Lower lobe of right lung (tissue), 2 donors: ENCODE measurements at regions not wholly inside any gene's neighbourhood (a gene's known extent, or its start where the extent isn't known, plus 50 kb on each side); places are given as distances from the start of the nearest gene placed in this dataset.

Experiments used
- ATAC-seq, 2 donors: fragments of 200-7000 bp; cut with Tn5 transposase; one replicate each; pipeline ENCODE4 v1.9.1; 2020 to 2022; ENCODE audit warnings: mild to moderate bottlenecking in 2 of 2, moderate library complexity in 2 of 2
- DNase-seq: peaks from one replicate; pipeline ENCODE4 v3.0.0-alpha.2; 2020
- H3K27ac ChIP-seq: fragments of 200-600 bp; one replicate; pipeline ENCODE4 v1.8.0; 2022
- H3K27me3 ChIP-seq: fragments of 200-600 bp; one replicate; pipeline ENCODE4 v1.8.0; 2022; ENCODE audit warnings: low read depth
- H3K36me3 ChIP-seq: fragments of 200-600 bp; one replicate; pipeline ENCODE4 v1.8.0; 2022; ENCODE audit warnings: mild to moderate bottlenecking
- H3K4me1 ChIP-seq: fragments of 200-600 bp; one replicate; pipeline ENCODE4 v1.8.0; 2022
- H3K4me3 ChIP-seq: fragments of 200-600 bp; one replicate; pipeline ENCODE4 v1.8.0; 2022; ENCODE audit warnings: mild to moderate bottlenecking
- H3K9me3 ChIP-seq: fragments of 200-600 bp; one replicate; pipeline ENCODE4 v1.8.0; 2022
- intact Hi-C: fragments of 100-400 bp; cut with DNase I; formaldehyde crosslinking; loops from one replicate; pipeline ENCODE4 v1.11.0; 2022
- TF ChIP-seq, protein P1 (sequence below): fragments of 200-600 bp; IDR thresholded peaks from one replicate; pipeline ENCODE4 v1.8.0; 2022; ENCODE audit warnings: antibody characterized with exemption, mild to moderate bottlenecking
- donor health status: DM: no; HTN: yes; CAD: no; lungs with severe emphysema.

DNA sequence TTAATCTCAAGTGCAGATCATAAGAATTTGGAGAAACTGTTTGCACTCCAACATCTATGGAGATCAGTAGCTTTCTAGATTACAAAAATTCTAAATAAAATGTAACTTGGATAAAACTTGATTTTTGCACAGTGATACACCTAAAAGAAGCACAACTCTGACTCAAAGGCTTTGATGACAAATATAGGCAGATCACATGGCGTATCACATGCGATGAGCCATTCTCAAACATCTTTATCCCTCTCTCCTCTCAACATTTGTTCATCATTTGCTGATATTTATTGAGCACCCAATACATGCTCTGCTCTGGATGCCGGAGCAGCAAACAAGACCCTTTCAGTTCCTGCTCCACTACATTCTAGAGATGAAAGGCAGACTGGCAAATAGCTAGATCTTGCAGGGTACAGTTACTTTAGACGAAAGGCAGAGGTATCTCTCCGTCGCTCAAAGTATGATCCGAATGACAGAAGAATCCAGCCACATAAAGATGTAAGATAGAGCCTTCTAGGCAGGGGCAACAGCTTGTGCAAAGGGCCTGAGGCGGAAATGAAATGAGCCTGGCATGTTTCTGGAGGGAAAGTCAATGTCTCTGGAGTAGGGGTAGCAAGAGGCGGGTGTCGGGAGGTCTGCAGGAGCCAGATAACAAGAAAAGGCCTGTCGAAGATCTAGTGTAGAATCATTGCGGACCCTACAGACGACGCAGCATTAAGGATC is 145.8 kb upstream of the ERRFI1 start:
- TF ChIP-seq, protein P1, sequence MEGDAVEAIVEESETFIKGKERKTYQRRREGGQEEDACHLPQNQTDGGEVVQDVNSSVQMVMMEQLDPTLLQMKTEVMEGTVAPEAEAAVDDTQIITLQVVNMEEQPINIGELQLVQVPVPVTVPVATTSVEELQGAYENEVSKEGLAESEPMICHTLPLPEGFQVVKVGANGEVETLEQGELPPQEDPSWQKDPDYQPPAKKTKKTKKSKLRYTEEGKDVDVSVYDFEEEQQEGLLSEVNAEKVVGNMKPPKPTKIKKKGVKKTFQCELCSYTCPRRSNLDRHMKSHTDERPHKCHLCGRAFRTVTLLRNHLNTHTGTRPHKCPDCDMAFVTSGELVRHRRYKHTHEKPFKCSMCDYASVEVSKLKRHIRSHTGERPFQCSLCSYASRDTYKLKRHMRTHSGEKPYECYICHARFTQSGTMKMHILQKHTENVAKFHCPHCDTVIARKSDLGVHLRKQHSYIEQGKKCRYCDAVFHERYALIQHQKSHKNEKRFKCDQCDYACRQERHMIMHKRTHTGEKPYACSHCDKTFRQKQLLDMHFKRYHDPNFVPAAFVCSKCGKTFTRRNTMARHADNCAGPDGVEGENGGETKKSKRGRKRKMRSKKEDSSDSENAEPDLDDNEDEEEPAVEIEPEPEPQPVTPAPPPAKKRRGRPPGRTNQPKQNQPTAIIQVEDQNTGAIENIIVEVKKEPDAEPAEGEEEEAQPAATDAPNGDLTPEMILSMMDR: no peak
- no peak for DNase-seq
- ATAC-seq: no peak
- Histone ChIP-seq H3K27me3 (no peaks in the 10 kb centered on the region), H3K4me3 (no peak overlapping the region), H3K27ac (no peak overlapping the region), H3K9me3 (no peaks in the 10 kb centered on the region), H3K36me3 (no peaks in the 10 kb centered on the region), H3K4me1 (peaks cover 29% of the 10 kb centered on the region)
- intact Hi-C loops: no loop called here

DNA sequence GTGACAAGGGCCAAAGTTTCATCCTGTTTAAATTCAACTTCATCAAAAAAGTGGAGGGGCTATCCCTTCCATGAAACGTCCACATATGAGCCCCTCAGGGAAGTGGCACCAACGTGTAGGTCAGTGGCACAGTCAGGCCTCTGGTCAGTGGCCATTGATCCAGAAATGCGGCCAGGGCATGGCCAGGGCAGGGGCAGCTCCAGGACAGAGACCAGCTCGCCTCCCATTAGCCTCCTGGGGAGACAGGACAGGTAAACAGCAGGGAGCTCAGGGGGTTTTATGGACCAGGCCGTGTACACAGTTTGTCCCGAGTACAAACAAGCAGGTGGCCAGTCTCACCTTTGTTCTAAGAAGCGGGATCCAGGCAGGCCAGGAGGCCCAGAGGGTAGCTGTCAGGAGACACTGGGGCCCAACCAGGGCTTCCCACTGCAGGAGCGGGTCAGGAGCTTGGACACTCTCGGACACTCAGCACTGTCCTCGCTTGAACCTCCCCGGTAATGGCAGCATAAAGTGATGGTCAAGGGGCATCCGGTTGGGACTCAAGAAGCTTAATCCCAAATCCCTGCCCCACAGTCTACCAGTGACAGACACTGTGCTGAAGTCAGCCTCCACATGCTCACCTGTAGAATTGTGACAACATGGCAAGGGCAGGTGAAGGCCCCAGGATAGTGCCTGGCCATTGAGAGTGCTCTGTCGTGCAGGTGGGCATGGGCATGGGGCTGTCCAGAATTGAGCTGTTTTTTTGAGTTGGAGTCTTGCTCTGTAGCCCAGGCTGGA is 144.1 kb upstream of the ERRFI1 start:
- ATAC-seq: peak in 1 of 2 donors; percentile 3
- no peaks in the 10 kb centered on the region for H3K9me3 ChIP-seq
- no peaks in the 10 kb centered on the region for H3K36me3 ChIP-seq
- H3K27ac ChIP-seq: peak overlapping the region; percentile 59
- intact Hi-C loops: no loop called here
- H3K4me3 ChIP-seq: no peak overlapping the region
- DNase-seq: no peak
- peaks cover 29% of the 10 kb centered on the region for H3K4me1 ChIP-seq
- TF ChIP-seq, protein P1: no peak
- H3K27me3 ChIP-seq: no peaks in the 10 kb centered on the region

DNA sequence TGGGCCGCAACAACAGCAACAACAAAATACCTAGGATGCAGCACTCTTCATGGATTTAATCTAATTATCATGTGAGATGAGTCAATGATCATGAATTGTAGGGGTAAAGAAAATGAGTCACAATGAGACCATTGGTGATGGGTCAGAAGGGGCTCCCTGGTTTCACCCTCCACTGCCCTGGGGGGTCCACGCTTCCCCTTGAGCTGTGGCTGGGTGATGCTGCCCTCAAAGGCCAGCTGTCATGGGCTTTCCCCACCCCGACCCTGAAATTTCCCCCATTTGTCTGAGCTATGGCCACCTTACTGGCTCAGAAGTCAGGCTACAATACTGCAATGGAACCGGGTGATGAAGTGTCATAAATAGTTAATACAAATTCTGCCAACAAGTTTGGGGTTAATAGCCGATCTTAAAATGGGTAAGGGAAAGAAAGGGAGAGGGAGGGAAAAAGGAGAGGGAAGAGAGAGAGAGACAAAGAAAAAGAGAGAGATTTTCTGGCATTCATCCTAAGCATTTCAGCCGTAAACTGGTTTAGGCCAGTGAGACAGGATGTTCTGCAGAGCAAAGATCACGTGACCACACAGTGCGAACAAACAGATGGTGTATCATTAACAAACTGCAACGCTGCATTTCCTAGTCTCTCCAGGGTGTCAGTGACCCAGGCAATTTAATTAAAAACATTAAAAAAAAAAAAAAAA is 143.4 kb upstream of the ERRFI1 start:
- Histone ChIP-seq H3K27me3 (no peaks in the 10 kb centered on the region), H3K36me3 (no peaks in the 10 kb centered on the region), H3K4me3 (no peak overlapping the region), H3K27ac (peak overlapping the region; percentile 59), H3K9me3 (no peaks in the 10 kb centered on the region), H3K4me1 (peaks cover 24% of the 10 kb centered on the region)
- TF ChIP-seq, protein P1: no peak
- intact Hi-C loops: no loop called here
- ATAC-seq (peak; percentile 73 to 81), DNase-seq (no peak)

DNA sequence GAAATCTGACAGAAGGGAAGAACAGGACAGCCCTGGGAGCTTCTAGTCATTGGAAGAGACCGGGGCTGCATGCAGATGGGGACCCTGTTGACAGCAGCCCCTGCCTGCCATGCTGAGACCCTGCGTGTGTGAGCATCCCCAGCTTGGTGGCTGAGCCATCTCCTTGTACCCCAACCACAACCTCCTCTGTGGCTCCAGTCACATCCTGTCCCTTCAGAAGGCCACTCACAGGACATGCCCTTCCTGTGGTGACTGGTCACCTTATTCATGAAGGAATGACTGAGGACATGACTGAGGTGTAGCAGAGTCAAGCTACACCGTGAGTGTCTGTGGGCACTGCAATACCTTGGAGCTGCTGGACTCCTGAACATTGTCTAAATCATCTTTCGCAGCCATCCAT is 141.8 kb upstream of the ERRFI1 start:
- Histone ChIP-seq H3K4me1 (peaks cover 19% of the 10 kb centered on the region), H3K36me3 (no peaks in the 10 kb centered on the region), H3K4me3 (no peak overlapping the region), H3K27ac (no peak overlapping the region), H3K27me3 (no peaks in the 10 kb centered on the region), H3K9me3 (no peaks in the 10 kb centered on the region)
- intact Hi-C loops: no loop called here
- ATAC-seq: no peak
- DNase-seq: no peak
- TF ChIP-seq, protein P1: no peak

DNA sequence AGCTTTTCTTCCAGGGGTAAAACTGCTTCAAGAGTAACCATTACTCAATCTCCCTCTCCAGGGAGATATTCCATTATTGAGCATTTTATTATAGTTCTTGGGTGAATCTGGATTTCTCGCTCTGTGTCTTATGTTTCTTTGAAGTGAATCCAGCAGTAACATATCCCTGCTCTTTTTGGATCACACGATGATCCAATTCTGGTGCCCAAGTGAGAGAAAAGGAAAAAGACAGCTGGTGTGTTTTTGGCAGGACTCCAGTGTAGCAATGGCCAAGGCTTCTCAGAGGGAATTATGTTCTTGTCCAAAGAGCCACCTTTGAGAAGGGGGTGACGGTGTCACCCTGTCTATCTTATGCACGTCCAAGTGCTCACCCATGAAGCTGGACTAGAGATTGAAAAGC is 140.3 kb upstream of the ERRFI1 start:
- Histone ChIP-seq H3K27me3 (no peaks in the 10 kb centered on the region), H3K36me3 (no peaks in the 10 kb centered on the region), H3K27ac (no peak overlapping the region), H3K9me3 (no peaks in the 10 kb centered on the region), H3K4me1 (peaks cover 19% of the 10 kb centered on the region), H3K4me3 (no peak overlapping the region)
- ATAC-seq (no peak), DNase-seq (no peak)
- intact Hi-C loops: no loop called here
- TF ChIP-seq, protein P1: no peak
